AG09319 (cell line): ENCODE measurements at regions not wholly inside any gene's neighbourhood (a gene's known extent, or its start where the extent isn't known, plus 50 kb on each side); places are given as distances from the start of the nearest gene placed in this dataset.

Source experiments
- DNase-seq: peaks from one replicate; pipeline ENCODE4 v3.0.0-alpha.2; 2010; ENCODE audit warnings: low read depth; ENCODE audit errors: extremely low read depth
- TF ChIP-seq, protein P1 (sequence below): IDR thresholded peaks from 2 replicates; pipeline ENCODE4 v1.5.1; 2011; ENCODE audit warnings: low read depth, mild to moderate bottlenecking, inconsistent platforms, low read length, moderate library complexity

DNA sequence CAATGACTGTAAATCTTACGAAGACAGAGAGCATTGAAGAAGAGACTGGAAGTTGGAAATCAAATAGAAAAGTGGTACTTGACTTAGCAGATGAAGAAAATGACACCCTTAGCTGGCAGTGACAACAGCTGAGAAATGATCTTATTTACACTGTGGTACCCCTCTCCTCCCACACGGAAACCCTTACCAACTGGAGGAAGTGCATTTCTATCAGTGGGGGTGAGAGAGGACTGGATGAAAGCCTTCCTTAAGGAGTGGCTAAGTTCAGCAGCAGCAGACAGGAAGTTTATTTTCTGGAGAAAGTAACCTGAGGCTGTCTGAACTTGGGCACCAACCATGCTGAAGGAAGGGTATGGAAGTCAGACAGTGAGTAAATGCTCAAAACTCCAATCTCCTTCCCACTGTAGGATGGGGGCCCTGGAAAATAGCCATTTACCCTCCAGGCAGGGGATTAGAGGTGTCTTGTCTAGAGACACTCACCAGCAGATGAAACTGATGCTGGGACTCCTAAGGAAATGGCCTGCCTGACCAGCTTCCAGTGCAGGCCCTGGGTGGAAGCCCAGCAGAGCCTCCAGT, 160.2 kb upstream of the NCK2 start:
- TF ChIP-seq, protein P1, sequence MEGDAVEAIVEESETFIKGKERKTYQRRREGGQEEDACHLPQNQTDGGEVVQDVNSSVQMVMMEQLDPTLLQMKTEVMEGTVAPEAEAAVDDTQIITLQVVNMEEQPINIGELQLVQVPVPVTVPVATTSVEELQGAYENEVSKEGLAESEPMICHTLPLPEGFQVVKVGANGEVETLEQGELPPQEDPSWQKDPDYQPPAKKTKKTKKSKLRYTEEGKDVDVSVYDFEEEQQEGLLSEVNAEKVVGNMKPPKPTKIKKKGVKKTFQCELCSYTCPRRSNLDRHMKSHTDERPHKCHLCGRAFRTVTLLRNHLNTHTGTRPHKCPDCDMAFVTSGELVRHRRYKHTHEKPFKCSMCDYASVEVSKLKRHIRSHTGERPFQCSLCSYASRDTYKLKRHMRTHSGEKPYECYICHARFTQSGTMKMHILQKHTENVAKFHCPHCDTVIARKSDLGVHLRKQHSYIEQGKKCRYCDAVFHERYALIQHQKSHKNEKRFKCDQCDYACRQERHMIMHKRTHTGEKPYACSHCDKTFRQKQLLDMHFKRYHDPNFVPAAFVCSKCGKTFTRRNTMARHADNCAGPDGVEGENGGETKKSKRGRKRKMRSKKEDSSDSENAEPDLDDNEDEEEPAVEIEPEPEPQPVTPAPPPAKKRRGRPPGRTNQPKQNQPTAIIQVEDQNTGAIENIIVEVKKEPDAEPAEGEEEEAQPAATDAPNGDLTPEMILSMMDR = no peak
- no peak for DNase-seq

DNA sequence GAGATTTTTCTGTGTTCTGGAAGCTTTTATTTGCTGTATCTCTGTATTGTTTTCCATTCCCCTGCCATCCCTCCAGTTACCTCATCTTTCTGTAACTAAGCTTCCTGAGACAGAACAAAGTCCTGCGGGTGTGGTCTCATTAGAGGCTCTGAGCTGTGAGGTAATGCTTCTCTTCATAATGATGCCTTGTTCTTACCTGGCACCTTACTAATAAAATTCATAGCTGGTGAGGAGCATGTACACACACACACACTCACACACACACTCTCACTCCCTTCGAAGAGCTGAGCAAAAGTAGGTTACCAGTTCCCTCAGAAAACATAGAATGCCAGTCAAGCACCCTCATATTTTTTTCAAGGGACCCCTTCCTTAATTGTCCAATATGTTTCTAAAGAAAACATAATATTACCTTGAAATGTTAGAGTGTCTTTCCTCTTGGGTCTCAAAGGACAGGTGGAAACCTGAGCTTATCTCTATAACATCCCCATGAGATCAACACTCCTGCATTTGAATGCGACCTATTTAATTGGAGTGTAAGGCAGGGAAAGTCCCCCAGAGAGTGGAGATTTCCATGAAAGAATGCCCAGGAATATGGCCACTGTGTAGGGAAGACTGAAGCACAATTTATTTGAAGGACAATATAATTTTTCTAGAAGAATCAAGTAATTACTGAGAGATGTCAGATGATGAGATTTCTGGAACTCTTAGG, 161.6 kb upstream of the NCK2 start:
- TF ChIP-seq, protein P1 = no peak
- DNase-seq = no peak

DNA sequence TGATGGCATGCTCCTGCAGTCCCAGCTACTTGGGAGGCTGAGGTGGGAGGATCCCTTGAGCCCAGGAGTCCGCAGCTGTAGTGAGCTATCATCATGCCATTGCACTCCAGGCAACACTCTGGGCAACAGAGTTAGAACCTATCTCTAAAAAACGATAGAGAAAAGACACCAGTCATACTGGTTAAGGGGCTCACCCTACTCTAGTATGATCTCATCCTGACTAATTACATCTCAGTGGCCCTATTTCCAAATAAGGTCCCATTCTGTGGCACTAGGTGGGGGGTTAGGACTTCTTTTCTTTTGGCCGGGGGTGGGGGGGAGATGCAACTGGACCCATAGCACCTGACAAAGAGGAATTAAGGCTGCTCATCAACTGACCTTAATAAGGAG, 163.2 kb upstream of the NCK2 start:
- DNase-seq = no peak
- TF ChIP-seq, protein P1 = no peak

DNA sequence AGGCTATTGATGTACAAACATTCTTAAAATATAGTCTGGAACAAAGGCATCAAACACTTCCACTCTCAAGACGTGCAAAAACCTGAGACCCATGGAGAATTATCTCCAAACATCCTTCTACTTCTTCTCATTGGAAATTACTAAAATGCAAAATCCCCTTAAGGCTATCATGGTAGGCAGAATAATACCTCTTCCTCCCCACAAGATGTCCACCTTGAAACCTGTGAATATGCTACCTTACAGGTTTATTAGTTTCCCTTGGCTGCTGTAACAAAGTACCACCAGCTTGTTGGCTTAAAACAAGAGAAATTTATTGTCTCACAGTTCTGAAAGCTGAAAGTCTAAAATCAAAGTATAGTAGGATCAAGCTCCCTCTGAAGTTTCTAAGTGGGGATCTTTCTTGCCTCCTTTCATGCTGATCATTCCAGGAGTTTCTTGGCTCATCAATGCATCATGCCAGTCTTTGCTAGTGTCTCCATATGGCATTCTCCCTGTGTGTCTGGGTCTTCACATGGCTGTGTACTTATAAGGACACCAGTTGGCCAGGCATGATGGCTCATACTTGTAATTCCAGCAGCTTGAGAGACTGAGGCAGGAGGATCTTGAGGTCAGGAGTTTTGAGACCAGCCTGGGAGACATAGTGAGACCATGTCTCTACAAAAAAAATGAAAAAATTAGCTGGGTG, 163.7 kb upstream of the NCK2 start:
- no peak for DNase-seq
- TF ChIP-seq, protein P1 = no peak

DNA sequence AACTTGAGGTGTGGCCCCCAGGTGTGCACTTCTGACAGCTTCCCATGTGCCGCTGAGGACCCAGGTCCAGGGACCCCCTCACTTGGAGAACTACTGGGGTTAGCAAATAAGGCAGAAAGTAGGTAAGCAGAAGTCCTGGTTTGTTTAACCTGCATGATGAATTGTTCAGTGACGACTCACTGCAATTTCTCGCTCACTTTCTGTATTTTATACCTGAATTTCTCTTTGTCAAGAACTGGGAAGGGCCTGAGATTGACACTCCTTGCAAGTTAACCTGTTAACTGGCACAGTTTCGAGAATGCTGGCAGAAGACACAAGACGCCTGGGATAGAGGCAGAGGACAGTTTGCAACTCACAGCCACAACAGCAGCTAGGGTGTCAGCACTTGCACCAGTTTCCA, 164.5 kb upstream of the NCK2 start:
- TF ChIP-seq, protein P1 = no peak
- DNase-seq = no peak

DNA sequence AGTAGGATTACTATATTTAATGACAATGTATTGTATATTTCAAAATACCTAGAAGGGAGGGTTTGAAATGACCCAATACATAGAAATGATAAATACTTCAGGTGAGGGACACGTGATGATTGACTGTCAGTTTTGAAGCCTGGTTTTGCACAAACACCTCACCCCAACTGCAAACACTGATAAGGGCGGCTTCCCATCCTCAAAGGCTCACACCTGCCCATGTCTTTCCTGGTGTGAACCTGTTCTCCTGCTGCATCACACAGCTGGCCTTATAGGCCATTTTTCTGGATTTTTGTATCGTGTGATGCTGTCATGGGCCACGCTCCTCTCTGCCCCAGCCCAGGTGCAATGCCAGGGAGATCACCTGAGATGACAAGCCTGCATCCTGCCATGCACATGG, 166.5 kb upstream of the NCK2 start:
- TF ChIP-seq, protein P1 = no peak
- no peak for DNase-seq

DNA sequence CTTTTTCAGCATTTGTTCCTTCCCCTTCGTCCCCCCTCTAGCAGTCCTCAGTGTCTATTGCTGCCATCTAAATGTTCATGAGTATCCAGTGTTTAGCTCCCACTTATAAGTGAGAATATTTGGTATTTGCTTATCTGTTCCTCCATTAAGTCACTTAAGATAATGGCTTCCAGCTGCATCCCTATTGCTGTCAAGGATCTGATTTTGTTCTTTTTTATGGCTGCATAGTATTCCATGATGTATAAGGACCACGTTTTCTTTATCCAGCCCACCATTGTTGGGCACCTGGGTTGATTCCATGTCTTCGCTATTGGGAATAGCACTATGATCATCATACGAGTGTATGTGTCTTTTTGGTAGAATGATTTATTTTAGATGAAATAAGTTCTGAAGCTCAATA, 166.9 kb upstream of the NCK2 start:
- TF ChIP-seq, protein P1 = no peak
- no peak for DNase-seq
